Prostate gland (tissue), 2 donors: ENCODE measurements at regions not wholly inside any gene's neighbourhood (a gene's known extent, or its start where the extent isn't known, plus 50 kb on each side); places are given as distances from the start of the nearest gene placed in this dataset.

Source experiments
- DNase-seq: peaks from one replicate; pipeline ENCODE4 v3.0.0-alpha.2; 2019; ENCODE audit warnings: low spot score
- H3K27ac ChIP-seq, 2 donors: fragments of 200-600 bp; sonication (generic); 2 replicates each; pipeline ENCODE4 v1.5.1; 2017 to 2019
- H3K27me3 ChIP-seq: fragments of 200-600 bp; sonication (generic); replicated peaks from 2 replicates; pipeline ENCODE4 v1.5.1; 2019; ENCODE audit not compliant: insufficient read depth
- H3K36me3 ChIP-seq, 2 donors: fragments of 200-600 bp; sonication (generic); 1 replicate in 1 of 2; 2 replicates in 1 of 2; pipeline versions ENCODE4 v1.5.1 to v1.8.1; 2017 to 2019
- H3K4me1 ChIP-seq: fragments of 200-600 bp; sonication (generic); replicated peaks from 2 replicates; pipeline ENCODE4 v1.5.1; 2019
- H3K4me3 ChIP-seq, 2 donors: fragments of 200-600 bp; sonication (generic); 2 replicates each; pipeline ENCODE4 v1.5.1; 2017 to 2019
- H3K9me3 ChIP-seq: fragments of 200-600 bp; sonication (generic); 2 replicates; pipeline ENCODE4 v1.5.1; 2017
- POLR2A ChIP-seq: fragments of 450-650 bp; IDR thresholded peaks from one replicate; pipeline ENCODE4 v1.6.1; 2016; ENCODE audit warnings: antibody characterized with exemption, mild to moderate bottlenecking
- POLR2AphosphoS5 ChIP-seq: sonication (generic); formaldehyde crosslinking; IDR thresholded peaks from one replicate; pipeline ENCODE4 v1.6.1; 2017; ENCODE audit warnings: antibody characterized with exemption
- WGBS: methylation state at CpG from one replicate; pipeline ENCODE4 v1.1.5; 2018; 5-methylcytosine and 5-hydroxymethylcytosine counted together
- intact Hi-C: fragments of 100-400 bp; cut with DNase I; formaldehyde crosslinking; loops from one replicate; pipeline ENCODE4 v1.14.2; 2022
- TF ChIP-seq, protein P1 (sequence below), 4 experiments: fragments of 200-600 bp in 2 of 4; fragments of 450-650 bp in 2 of 4; sonication (generic) in 2 of 4; IDR thresholded peaks; 1 replicate in 3 of 4; 2 replicates in 1 of 4; pipeline ENCODE4 v1.5.1; 2016 to 2019; ENCODE audit warnings: antibody characterized with exemption in 4 of 4, mild to moderate bottlenecking in 2 of 4, moderate library complexity in 2 of 4

DNA sequence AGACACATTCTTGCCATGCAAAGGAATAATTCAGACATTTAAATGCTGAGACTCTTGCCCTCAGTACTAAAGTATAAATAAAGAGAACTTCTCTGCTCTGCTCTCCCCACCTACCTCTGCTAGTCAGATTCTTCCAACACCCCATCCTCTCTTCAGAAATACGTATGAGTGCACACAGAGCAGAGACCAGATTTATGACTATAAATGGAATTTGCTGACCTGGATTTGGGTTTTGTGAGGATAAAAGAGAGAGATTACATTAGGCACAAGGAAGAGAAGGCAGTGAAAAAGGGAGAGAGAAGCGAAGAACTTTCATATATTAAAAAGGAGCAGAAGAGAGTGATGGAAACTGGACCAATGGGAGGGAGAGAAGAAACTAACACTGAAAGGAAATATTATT, 87.6 kb upstream of the EXOC1L start:
- TF ChIP-seq POLR2A (no peak), POLR2AphosphoS5 (no peak)
- TF ChIP-seq, protein P1, sequence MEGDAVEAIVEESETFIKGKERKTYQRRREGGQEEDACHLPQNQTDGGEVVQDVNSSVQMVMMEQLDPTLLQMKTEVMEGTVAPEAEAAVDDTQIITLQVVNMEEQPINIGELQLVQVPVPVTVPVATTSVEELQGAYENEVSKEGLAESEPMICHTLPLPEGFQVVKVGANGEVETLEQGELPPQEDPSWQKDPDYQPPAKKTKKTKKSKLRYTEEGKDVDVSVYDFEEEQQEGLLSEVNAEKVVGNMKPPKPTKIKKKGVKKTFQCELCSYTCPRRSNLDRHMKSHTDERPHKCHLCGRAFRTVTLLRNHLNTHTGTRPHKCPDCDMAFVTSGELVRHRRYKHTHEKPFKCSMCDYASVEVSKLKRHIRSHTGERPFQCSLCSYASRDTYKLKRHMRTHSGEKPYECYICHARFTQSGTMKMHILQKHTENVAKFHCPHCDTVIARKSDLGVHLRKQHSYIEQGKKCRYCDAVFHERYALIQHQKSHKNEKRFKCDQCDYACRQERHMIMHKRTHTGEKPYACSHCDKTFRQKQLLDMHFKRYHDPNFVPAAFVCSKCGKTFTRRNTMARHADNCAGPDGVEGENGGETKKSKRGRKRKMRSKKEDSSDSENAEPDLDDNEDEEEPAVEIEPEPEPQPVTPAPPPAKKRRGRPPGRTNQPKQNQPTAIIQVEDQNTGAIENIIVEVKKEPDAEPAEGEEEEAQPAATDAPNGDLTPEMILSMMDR (IDR thresholded peaks at IDR 0.05), result no peak
- H3K4me3 ChIP-seq, result no peak overlapping the region
- H3K27me3 ChIP-seq, result no peaks in the 10 kb centered on the region
- WGBS, result 52% methylated on average over 2 of the region's 2 CpGs
- no peaks in the 10 kb centered on the region for H3K36me3 ChIP-seq
- no peak for DNase-seq
- intact Hi-C loops, result no loop called here
- no peaks in the 10 kb centered on the region for H3K4me1 ChIP-seq
- no peak overlapping the region for H3K27ac ChIP-seq
- no peaks in the 10 kb centered on the region for H3K9me3 ChIP-seq

DNA sequence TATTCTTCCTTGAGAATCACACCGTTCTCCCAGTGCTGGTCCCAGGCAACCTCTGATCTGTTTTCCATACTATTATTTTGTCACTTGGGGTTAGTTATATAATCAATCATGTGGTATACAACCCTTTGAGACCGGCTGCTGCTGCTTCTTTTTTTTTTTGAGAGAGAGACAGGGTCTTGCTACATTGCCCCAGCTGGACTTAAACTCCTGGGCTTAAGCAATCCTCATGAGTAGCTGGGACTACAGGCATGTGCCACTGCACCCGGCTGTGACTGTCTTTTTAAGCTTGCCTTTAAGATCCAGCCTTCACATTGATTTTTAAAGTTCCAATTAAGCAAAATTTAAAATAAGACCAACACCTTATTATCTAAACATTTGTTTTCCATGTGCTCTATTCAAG, 86.7 kb upstream of the EXOC1L start:
- no peaks in the 10 kb centered on the region for H3K27me3 ChIP-seq
- H3K9me3 ChIP-seq, result no peaks in the 10 kb centered on the region
- no peak overlapping the region for H3K27ac ChIP-seq
- intact Hi-C loops, result no loop called here
- no peak overlapping the region for H3K4me3 ChIP-seq
- WGBS, result 79% methylated on average over 3 of the region's 3 CpGs
- no peak for DNase-seq
- no peak for TF ChIP-seq POLR2A
- no peak for TF ChIP-seq POLR2AphosphoS5
- TF ChIP-seq, protein P1 (IDR thresholded peaks at IDR 0.05), result no peak
- H3K36me3 ChIP-seq, result no peaks in the 10 kb centered on the region
- H3K4me1 ChIP-seq, result no peaks in the 10 kb centered on the region

DNA sequence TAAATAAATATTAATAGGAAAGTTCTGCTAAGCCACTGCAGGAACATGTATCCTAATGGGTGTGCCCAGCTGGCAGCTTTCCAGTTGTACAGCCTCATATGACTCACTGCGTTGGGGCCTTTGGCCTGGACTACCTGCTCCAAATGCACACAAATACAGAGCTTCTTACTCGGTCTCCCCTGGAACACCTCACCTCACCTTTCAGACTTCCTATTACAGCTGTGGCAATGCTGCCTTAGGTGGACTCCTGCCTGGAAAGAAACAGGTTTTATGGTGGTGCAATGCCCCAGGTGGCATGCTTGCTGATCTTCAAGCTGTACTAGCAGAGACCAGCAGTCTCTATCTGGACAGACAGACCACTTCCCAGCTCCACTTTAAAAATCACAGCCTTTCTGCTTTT, 85.7 kb upstream of the EXOC1L start:
- H3K9me3 ChIP-seq, result no peaks in the 10 kb centered on the region
- WGBS, result 32% methylated on average over 2 of the region's 2 CpGs
- no peaks in the 10 kb centered on the region for H3K27me3 ChIP-seq
- no peaks in the 10 kb centered on the region for H3K4me1 ChIP-seq
- H3K27ac ChIP-seq, result no peak overlapping the region
- TF ChIP-seq POLR2A (no peak), POLR2AphosphoS5 (no peak)
- TF ChIP-seq, protein P1 (IDR thresholded peaks at IDR 0.05), result no peak
- peak; percentile 33 for DNase-seq
- no peak overlapping the region for H3K4me3 ChIP-seq
- H3K36me3 ChIP-seq, result no peaks in the 10 kb centered on the region
- intact Hi-C loops, result no loop called here

DNA sequence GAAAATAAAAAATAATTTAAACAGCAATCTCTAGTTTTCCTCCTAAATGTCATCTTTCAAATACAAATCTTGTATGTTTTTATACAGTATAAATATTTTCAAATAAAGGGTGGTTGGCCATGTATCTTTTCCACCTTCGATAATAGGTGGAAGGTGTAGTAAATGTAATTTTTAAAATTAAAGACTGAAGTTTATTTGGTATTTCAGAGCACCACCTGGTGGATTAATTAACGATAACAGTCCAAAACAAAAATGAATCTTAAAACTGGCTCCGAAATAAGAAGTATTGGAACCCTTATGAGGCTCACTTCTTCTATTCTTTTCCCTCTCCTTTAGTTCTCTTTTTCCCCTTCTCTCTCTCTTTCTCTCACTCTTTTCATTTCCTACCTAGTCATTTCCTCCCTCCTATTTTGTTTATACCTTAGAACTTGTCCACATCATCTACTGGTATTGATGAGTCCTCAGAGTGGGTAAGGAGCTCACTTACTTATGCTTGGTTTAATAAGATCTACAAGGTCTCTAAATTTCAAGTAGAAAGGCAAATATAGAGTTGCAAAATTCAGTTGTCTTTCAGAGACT, 82.9 kb upstream of the EXOC1L start:
- WGBS, result 26% methylated on average over 3 of the region's 3 CpGs

More for the DNA sequence above, 82.9 kb upstream of the EXOC1L start:
- Histone ChIP-seq H3K9me3 (no peaks in the 10 kb centered on the region), H3K27me3 (no peaks in the 10 kb centered on the region), H3K4me3 (no peak overlapping the region), H3K27ac (no peak overlapping the region), H3K4me1 (no peaks in the 10 kb centered on the region), H3K36me3 (no peaks in the 10 kb centered on the region)
- TF ChIP-seq, protein P1 (IDR thresholded peaks at IDR 0.05), result peak in 2 of 4 experiments; percentile 26 to 40
- no peak for TF ChIP-seq POLR2A
- DNase-seq, result no peak
- intact Hi-C loops, result no loop called here
